ENCODE measurements at regions not wholly inside any gene's neighbourhood (a gene's known extent, or its start where the extent isn't known, plus 50 kb on each side); places are given as distances from the start of the nearest gene placed in this dataset.

GRCh38 chr2:164145093-164145987, 409.5 kb upstream of the FIGN start:
- DNase-seq (ENCODE audit: low spot score in 2 of 2), result no peak
- intact Hi-C loops (cut with DNase I; ENCODE audit: low total_unique reads), result no loop called here
- 43 to 66% methylated on average over 3 of the region's 3 CpGs for WGBS, 2 donors
- TF ChIP-seq CTCF (IDR thresholded peaks at IDR 0.05) (no peak), POLR2A (IDR thresholded peaks at IDR 0.05) (no peak)
- H3K4me3 ChIP-seq (ENCODE audit: low read depth, poor library complexity, severe bottlenecking), result no peak overlapping the region

GRCh38 chr2:164143183-164143930, 407.5 kb upstream of the FIGN start:
- TF ChIP-seq POLR2A (IDR thresholded peaks at IDR 0.05), result no peak
- no peak for TF ChIP-seq CTCF (IDR thresholded peaks at IDR 0.05)
- no peak for DNase-seq (ENCODE audit: low spot score in 2 of 2)
- intact Hi-C loops (cut with DNase I; ENCODE audit: low total_unique reads), result no loop called here
- no peak overlapping the region for H3K4me3 ChIP-seq (ENCODE audit: low read depth, poor library complexity, severe bottlenecking)
- 93 to 97% methylated on average over 24 to 29 of the region's 29 CpGs for WGBS, 2 donors

GRCh38 chr2:164142755-164143154, 406.9 kb upstream of the FIGN start:
- H3K4me3 ChIP-seq (ENCODE audit: low read depth, poor library complexity, severe bottlenecking), result no peak overlapping the region
- 96 to 98% methylated on average over 5 of the region's 5 CpGs for WGBS, 2 donors
- DNase-seq (ENCODE audit: low spot score in 2 of 2), result no peak
- TF ChIP-seq POLR2A (IDR thresholded peaks at IDR 0.05) (no peak), CTCF (IDR thresholded peaks at IDR 0.05) (no peak)
- intact Hi-C loops (cut with DNase I; ENCODE audit: low total_unique reads), result no loop called here

GRCh38 chr2:164141271-164141670, 405.5 kb upstream of the FIGN start:
- H3K4me3 ChIP-seq (ENCODE audit: low read depth, poor library complexity, severe bottlenecking), result no peak overlapping the region
- no peak for DNase-seq (ENCODE audit: low spot score in 2 of 2)
- 24 to 42% methylated on average over 1 of the region's 1 CpG for WGBS, 2 donors
- TF ChIP-seq CTCF (IDR thresholded peaks at IDR 0.05) (no peak), POLR2A (IDR thresholded peaks at IDR 0.05) (no peak)
- intact Hi-C loops (cut with DNase I; ENCODE audit: low total_unique reads), result no loop called here

GRCh38 chr2:164138750-164139149, 402.9 kb upstream of the FIGN start:
- no peak for DNase-seq (ENCODE audit: low spot score in 2 of 2)
- WGBS, 2 donors, result 82 to 86% methylated on average over 4 of the region's 4 CpGs
- no peak overlapping the region for H3K4me3 ChIP-seq (ENCODE audit: low read depth, poor library complexity, severe bottlenecking)
- intact Hi-C loops (cut with DNase I; ENCODE audit: low total_unique reads), result no loop called here
- TF ChIP-seq CTCF (IDR thresholded peaks at IDR 0.05) (no peak), POLR2A (IDR thresholded peaks at IDR 0.05) (no peak)

Data from lower leg skin (tissue), 4 donors.